ENCODE measurements at regions not wholly inside any gene's neighbourhood (a gene's known extent, or its start where the extent isn't known, plus 50 kb on each side); places are given as distances from the start of the nearest gene placed in this dataset.

DNA sequence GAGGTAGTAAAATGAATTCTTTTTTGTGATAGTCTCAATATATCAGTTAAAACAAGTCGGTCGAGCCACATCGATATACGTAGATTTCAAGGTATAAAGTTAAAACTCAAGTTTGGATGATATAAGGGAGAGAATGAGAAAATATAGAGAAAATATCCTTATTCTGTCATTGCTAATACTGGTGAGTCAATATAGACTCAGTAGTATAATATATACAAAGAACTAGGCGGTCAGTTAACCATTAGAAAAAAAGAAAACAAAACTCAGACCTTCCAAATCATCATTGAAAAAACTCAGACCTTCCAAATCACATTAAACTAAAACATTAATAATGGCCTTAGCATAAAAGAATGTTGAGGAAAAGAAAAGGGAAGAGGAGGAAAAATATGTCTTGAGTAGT is 817.1 kb upstream of the IGFBP3 start:
- H2AFZ ChIP-seq (ENCODE audit: low read length), result no peak overlapping the region
- 92% methylated on average over 5 of the region's 5 CpGs; no CpG with 5 or more reads in 1 of the 2 experiments for WGBS, 2 experiments (ENCODE audit: extremely low coverage in 1 of 2, insufficient coverage in 1 of 2, insufficient read length in 1 of 2, insufficient replicate concordance in 2 of 2, low coverage in 1 of 2, low lambda C conversion rate in 2 of 2, missing lambda C conversion rate in 1 of 2)
- H3K9ac ChIP-seq (replicated peaks in 1 of 4; ENCODE audit: extremely low read depth in 1 of 4, low read depth in 3 of 4, low read length in 3 of 4), result no peak overlapping the region
- H2BK15ac ChIP-seq (ENCODE audit: low read length), result no peak overlapping the region
- H4K8ac ChIP-seq (ENCODE audit: extremely low read depth, insufficient read depth, low read length), result no peak overlapping the region
- peaks cover 0 to 4% of the 10 kb centered on the region in 2 experiments; a peak in 1 of 4 replicates for H3K9me3 ChIP-seq (ENCODE audit: insufficient read depth in 2 of 2, low read depth in 1 of 2, low read length in 1 of 2)
- no peaks in the 10 kb centered on the region for H3K27me3 ChIP-seq (replicated peaks in 1 of 4; ENCODE audit: control insufficient read depth in 3 of 4, extremely low read depth in 1 of 4, insufficient read depth in 3 of 4, low read length in 3 of 4)
- no peaks in the 10 kb centered on the region for H3K79me1 ChIP-seq (ENCODE audit: low read depth, low read length)
- H3K14ac ChIP-seq (ENCODE audit: insufficient read length), result no peak overlapping the region
- no peak overlapping the region for H4K91ac ChIP-seq (replicated peaks; ENCODE audit: insufficient read length, low read length)
- ChIA-PET POLR2A (ENCODE audit: partially characterized antibody) (no interaction called here), CTCF (ENCODE audit: partially characterized antibody) (no interaction called here)
- no peak overlapping the region for H3K4me2 ChIP-seq (ENCODE audit: insufficient read depth in 1 of 2, low read depth in 2 of 2, low read length in 2 of 2)
- H2BK12ac ChIP-seq (ENCODE audit: low read depth, low read length), result no peak overlapping the region
- H3K27ac ChIP-seq (ENCODE audit: low read depth, low read length), result no peak overlapping the region
- H3K36me3 ChIP-seq (ENCODE audit: control insufficient read depth in 2 of 4, insufficient read depth in 4 of 4, low read length in 3 of 4), result no peaks in the 10 kb centered on the region
- DNase-seq (ENCODE audit: low read depth in 1 of 2, low spot score in 2 of 2) (no peak), FAIRE-seq (no peak)
- no peak overlapping the region for H4K5ac ChIP-seq (ENCODE audit: insufficient read length, low read depth, low read length)
- no peak overlapping the region for H3K4ac ChIP-seq (replicated peaks; ENCODE audit: insufficient read length, low read depth, low read length)
- no peak overlapping the region for H2BK120ac ChIP-seq (replicated peaks; ENCODE audit: low read depth, low read length)
- no peak overlapping the region for H3K56ac ChIP-seq (replicated peaks; ENCODE audit: insufficient read length, low read depth, low read length)
- H3K23me2 ChIP-seq (ENCODE audit: low read depth, low read length), result no peaks in the 10 kb centered on the region
- no peak overlapping the region for H3K18ac ChIP-seq (ENCODE audit: extremely low read depth, low read length)
- H2BK5ac ChIP-seq (ENCODE audit: low read depth, low read length), result no peak overlapping the region
- H3K4me1 ChIP-seq (replicated peaks in 1 of 4; ENCODE audit: control insufficient read depth in 3 of 4, insufficient read depth in 4 of 4, low read length in 3 of 4), result 0 out of 7 replicates have a peak, but pooled peaks cover 0 to 2% (median 0%) of the 10 kb centered on the region in 4 experiments
- no peak overlapping the region for H2AK5ac ChIP-seq (ENCODE audit: low read depth, low read length)
- H4K20me1 ChIP-seq (replicated peaks in 1 of 2; ENCODE audit: control insufficient read depth in 1 of 2, insufficient read depth in 2 of 2, low read length in 2 of 2), result no peaks in the 10 kb centered on the region
- no peaks in the 10 kb centered on the region for H3K79me2 ChIP-seq (ENCODE audit: control insufficient read depth in 1 of 2, insufficient read depth in 2 of 2, low read length in 2 of 2)
- H3K4me3 ChIP-seq (ENCODE audit: extremely low read depth in 1 of 4, insufficient read depth in 2 of 4, low read depth in 3 of 4, low read length in 4 of 4), result no peak overlapping the region
- H2BK20ac ChIP-seq (ENCODE audit: low read length), result no peak overlapping the region
- H3K23ac ChIP-seq (ENCODE audit: insufficient read length), result no peak overlapping the region
- TF ChIP-seq TEAD4 (IDR thresholded peaks at IDR 0.05; ENCODE audit: low read depth, low read length), result no peak
- TF ChIP-seq MAFK (IDR thresholded peaks at IDR 0.05; ENCODE audit: low read depth, low read length), result no peak
- TF ChIP-seq NRF1 (IDR thresholded peaks at IDR 0.05; ENCODE audit: low read depth, low read length), result no peak
- TF ChIP-seq RAD21 (IDR thresholded peaks at IDR 0.05 in 1 of 2, conservative IDR thresholded peaks at IDR 0.05 in 1 of 2; ENCODE audit: low read depth in 2 of 2, low read length in 2 of 2), result no peak
- TF ChIP-seq SP4 (IDR thresholded peaks at IDR 0.05; ENCODE audit: low read length), result no peak
- TF ChIP-seq, protein P1, sequence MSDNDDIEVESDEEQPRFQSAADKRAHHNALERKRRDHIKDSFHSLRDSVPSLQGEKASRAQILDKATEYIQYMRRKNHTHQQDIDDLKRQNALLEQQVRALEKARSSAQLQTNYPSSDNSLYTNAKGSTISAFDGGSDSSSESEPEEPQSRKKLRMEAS (IDR thresholded peaks at IDR 0.05), result no peak
- TF ChIP-seq FOSL1 (IDR thresholded peaks at IDR 0.05; ENCODE audit: insufficient read depth, low read depth, low read length), result no peak
- no peak for TF ChIP-seq GABPA (IDR thresholded peaks at IDR 0.05; ENCODE audit: borderline replicate concordance, insufficient read depth, low read length)
- TF ChIP-seq RFX5 (IDR thresholded peaks at IDR 0.05; ENCODE audit: borderline replicate concordance, low read depth, low read length), result no peak
- TF ChIP-seq SIN3A (conservative IDR thresholded peaks at IDR 0.05 in 1 of 2, IDR thresholded peaks at IDR 0.05 in 1 of 2; ENCODE audit: low read depth in 1 of 2, low read length in 2 of 2), result no peak
- no peak for TF ChIP-seq RBBP5 (IDR thresholded peaks at IDR 0.05; ENCODE audit: borderline replicate concordance, low read depth, low read length)
- no peak for TF ChIP-seq CHD2 (IDR thresholded peaks at IDR 0.05; ENCODE audit: low read length)
- no peak for TF ChIP-seq EZH2 (IDR thresholded peaks at IDR 0.05; ENCODE audit: low read depth, low read length, severe bottlenecking)
- no peak for TF ChIP-seq TCF12 (IDR thresholded peaks at IDR 0.05; ENCODE audit: low read depth, low read length)
- TF ChIP-seq KDM4A (IDR thresholded peaks at IDR 0.05; ENCODE audit: low read depth, low read length, severe bottlenecking), result no peak

Data from H1 (cell line).